Cerebellar cortex (tissue), 1 donor: ENCODE measurements at regions not wholly inside any gene's neighbourhood (a gene's known extent, or its start where the extent isn't known, plus 50 kb on each side); places are given as distances from the start of the nearest gene placed in this dataset.
"Not testable (repeated sequence)": the region's sequence is repeated elsewhere in the genome, so short reads cannot be mapped to it uniquely, and the experiment has no call there.

Experiments used
- DNase-seq: peaks from one replicate; pipeline ENCODE4 v3.0.0-alpha.2; 2015; ENCODE audit warnings: low spot score

DNA sequence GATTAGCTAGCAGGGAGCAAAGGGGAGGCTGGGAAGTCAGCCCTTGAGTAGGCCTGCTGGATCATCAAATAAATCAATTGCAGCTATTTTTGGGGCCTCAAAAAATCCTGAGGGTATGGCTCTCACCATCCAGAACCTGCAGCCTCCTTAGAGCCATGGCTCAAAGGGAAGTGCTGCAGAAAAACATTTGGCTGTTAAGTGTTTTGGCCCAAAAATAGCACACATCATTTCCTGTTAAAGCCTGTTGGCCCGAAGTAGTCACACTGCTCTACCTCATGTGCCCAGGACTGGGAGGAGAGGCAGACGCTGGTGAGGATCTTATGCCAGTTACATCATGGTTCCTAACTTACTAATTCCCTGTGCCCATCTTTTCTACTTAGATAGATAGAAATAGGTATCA is 176.8 kb upstream of the PLGLB1 start:
- not testable (repeated sequence) for DNase-seq

DNA sequence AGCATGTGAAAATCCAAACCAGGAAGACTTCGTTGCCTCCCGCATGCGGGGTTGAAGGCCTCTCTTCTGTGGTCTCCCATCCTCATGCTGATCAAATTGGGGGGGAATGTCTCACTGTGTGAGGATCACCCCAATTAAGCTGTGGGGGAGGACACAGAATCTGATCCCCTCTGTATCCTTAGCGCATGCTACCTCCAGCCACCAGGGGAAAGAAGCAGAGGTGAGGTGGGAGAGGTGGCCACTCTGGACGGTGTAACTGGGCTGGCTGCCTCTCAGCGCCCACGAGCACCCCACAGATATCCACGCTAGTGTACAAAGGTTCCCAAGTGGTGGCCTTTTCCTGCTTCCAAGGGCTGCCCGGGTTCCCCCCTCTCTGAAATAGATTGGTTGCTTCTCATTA is 177.6 kb upstream of the PLGLB1 start:
- not testable (repeated sequence) for DNase-seq

DNA sequence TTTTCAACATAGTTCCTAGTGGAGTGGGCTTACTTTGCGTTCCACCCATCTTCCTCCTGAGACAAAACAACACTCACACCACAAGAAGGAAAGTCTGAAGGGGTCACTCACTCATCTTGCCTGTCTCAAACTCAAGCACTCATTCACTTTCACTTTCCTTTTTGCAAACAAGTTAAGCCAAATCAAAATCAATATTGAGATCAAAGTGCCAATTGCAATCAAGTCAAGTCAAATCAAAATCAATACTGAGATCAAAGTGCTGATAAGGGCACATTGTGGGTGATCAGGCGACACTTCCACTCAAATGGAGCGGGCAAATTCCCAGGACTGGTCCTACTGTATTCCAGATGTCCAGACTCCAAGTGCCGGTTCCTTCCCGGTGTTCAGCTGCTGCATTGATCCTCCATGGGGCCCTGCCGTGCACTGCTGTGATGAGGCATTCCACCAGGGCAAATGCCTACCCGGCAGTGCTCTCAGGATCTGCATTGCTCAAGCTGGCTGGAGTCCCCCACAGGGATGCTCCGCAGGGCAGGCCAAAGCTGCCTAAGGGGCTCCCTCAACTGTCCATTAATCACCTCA is 183.0 kb upstream of the PLGLB1 start:
- DNase-seq: not testable (repeated sequence)

DNA sequence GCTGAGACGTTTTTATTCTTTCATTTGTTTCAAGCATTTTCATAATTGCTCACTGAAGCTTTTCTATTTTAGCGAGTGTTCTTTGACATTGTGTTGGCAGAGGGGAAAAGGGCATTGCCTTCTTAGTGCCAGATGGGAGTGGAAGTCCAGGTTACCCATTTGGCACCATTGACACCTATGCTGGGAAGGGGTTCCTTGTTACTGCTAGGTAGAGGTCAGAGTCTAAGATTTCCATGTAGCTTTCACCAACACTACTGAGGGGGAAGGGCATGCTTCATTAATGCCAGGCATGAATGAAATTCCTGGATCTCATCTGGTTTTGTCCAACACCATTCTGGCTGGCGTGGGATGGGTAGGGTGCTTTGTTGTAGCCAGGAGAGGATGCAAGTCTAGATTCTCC is 191.3 kb upstream of the PLGLB1 start:
- not testable (repeated sequence) for DNase-seq

DNA sequence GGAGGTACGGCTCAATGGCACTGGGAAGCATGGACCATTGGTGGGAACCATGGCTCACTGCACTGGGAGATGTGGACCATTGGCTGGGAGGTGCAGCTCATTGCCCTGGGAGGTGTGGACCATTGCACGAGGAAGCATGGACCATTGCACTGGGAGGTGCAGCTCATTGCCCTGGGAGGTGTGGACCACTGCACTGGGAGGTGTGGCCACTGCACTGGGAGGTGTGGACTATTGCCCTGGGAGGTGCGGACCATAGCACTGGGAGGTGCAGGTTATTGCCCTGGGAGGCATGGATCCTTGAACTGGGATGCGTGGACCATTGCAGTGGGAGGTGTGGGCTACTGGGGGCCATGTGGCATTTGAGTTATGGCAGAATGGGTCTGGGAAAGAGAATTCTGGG is 195.4 kb upstream of the PLGLB1 start:
- not testable (repeated sequence) for DNase-seq

DNA sequence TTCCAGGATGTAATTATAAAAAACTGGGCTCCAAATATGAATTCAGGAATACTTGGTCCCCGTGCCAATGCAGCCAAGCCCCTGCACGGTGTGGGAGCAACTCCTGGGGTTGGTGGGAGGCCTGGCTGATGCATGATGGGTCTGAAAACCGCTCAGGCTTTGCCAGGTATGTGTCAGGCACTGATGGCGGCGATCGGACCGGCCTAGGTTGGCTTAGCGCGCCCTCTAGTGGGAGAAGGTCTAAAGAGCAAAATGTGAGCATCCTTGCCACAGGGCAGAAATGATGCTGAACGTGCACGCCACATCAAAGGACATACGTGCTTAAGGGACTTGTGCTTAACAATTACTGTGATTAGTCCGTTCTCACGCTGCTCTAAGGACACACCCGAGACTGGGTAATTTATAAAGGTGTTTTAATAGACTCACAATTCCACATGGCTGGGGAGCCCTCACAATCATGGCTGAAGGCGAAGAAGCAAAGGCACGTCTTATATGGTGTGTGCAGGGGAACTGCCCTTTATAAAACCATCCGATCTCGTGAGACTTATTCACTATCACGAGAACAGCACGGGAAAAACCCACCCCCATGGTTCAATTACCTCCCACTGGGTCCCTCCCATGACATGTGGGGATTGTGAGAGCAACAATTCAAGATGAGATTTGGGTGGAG is 196.2 kb upstream of the PLGLB1 start:
- DNase-seq: not testable (repeated sequence)

DNA sequence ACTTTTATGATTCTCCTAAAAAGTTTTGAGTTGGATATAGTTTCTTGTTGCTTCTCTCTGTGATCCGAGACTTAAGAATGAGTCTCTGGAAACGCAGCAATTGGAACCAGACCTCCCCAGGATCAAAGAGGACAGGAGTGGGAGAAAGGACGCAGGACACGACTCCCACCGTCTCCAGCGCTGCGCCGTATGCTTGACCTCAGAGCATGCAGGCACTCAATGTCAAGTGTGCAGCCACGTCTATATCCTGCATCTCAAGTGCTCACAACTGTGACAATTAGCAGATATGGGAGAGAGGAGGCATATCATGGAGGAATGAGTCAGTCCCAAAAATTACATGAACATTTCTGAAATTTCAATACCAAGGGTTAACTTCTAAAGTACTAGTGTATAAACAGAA is 199.0 kb upstream of the PLGLB1 start:
- DNase-seq: not testable (repeated sequence)

DNA sequence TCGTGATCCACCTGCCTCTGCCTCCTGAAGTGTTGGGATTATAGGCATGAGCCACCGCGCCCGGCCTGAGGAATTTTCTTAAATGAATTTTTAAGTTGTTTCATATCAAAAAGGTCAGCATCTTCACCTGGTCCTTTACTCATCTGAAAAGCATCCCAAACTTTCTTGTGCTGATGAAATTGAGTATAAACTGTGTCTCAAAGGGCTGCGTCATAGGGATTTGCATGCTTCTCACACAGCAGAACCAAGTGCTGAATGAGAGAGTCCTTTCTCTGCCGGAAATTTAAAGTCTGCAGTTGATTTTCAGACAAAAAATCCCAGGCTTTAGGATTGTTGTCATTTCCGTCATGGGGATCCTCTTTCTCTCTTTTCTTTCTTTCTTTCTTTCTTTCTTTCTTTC is 200.5 kb upstream of the PLGLB1 start:
- not testable (repeated sequence) for DNase-seq

DNA sequence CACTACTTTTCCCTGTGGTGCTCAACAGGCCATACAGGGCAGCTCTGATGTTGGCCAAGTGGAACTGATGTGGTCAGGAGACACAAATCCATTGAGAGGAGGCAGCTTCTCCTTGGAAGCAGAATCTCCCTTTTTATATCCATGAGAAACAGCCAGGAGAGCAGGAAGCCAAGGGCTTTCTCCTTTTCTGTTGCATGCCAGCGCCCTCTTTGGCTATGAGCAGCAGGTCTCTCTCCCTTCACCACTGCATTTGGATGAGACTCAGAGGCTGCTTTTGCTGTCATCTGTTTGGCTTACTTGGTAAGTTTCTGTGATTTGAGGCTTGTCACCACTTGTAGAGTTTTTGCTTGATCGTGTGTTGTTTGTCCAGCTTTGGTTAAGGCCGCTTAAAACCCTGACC is 202.2 kb upstream of the PLGLB1 start:
- DNase-seq: not testable (repeated sequence)

DNA sequence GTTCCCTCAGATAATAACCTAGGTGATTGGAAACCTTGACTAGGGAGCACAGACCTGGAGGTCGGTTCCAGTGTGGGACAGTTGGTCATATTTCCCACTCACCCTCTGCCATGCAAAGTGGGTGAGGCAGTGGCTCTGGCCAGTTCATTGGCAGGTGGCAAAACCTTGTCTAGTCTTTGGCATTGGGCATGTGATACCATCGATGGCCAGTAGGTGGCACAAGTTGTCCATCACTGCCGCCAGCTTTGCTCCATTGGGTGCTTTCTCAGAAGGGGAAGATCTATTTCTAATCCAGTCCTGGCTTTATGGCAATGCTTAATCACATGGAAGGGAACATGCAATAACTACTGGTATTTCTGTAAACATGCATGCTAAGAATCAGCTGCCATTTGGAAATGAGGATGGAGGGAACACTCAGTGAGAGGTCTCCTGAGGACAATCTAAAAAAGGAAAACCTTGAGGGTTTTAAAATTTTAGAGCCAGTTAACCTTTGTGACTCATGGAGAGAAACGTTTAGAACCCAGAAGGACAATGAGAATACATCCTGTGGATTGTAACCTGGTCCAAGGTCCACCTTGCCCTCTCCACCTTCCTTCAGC is 207.5 kb upstream of the PLGLB1 start:
- not testable (repeated sequence) for DNase-seq

DNA sequence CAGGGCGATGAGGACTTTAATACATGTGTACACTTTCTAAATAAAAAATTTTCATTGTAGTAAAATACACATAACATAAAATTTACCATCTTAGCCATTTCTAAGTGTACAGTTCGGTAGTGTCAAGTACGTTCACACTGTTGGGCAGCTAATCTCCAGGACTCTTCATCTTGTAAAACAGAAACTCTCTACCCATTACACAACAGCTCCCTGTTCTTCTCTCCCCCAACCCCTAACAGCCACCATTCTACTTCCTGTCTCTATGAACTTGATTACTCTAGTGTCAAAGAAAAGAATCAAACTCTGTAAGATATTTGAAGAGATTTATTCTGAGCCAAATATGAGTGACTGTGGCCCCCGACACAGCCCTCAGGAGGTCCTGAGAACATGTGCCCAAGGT is 208.3 kb upstream of the PLGLB1 start:
- DNase-seq: not testable (repeated sequence)

DNA sequence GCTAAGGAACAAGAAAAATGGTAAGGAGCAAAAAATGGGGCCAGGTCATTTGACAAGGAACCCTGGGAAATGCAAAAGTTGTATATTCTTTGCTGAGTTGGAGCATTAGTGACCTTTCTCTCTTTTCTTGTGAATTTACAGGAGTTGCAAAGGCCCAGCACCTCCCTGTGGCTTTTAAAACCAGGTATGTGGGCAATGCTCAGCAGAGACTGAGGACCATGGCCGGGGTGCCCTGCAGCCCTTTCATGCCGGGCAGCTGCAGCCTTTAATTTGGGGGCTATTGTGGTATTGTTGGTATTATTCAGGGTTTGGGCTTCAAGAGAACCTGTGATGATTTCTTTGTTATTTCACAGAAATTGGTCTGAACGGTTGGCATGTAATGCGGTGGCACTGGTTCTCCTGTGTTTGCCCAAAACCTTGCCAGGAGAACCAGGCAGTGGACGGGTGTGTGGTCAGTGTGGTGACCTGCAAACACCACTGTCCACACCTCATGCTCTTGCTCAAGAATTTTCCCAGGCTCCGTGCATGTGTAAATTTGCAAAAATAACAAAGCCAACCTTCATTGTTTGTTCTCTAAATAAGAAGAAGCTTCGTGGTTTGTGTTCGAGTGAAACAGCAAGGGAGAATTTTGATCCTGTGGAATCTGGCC is 213.8 kb upstream of the PLGLB1 start:
- not testable (repeated sequence) for DNase-seq

DNA sequence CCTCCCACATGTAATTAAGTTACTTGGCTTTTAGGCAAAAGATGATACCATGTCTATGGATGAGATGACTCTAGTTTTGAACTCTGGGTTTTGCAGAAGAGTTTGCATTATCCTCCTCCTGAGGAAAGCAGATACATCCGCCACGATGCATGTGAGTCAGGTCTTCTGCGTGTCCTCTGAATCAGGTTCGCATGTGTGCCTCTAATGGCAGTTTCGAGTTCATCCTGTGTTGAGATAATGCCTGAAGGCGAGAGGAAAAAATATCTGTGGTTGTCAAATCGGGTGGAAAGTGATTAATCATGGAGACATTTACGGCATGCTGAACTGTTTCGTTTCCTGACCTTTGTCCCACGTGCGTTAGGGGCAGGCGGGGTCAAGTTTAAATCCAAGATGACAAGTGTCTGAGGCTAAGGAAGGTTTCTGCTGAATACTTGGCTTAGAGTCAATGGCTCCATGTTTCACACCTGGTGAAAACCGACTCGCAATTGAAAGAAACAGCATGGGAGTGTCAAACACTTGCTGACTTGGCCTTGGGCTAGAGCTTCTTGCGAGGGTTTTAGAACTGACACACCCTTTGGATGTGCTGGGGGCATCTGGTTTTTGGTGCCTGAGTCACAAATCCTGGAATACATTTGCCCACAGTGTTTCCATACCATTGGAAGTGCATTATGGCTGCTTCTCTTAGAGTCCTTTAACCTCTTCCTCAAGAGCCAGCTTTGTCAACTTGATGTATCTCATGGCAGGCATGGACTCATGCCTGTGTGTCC is 216.1 kb upstream of the PLGLB1 start:
- DNase-seq: not testable (repeated sequence)

DNA sequence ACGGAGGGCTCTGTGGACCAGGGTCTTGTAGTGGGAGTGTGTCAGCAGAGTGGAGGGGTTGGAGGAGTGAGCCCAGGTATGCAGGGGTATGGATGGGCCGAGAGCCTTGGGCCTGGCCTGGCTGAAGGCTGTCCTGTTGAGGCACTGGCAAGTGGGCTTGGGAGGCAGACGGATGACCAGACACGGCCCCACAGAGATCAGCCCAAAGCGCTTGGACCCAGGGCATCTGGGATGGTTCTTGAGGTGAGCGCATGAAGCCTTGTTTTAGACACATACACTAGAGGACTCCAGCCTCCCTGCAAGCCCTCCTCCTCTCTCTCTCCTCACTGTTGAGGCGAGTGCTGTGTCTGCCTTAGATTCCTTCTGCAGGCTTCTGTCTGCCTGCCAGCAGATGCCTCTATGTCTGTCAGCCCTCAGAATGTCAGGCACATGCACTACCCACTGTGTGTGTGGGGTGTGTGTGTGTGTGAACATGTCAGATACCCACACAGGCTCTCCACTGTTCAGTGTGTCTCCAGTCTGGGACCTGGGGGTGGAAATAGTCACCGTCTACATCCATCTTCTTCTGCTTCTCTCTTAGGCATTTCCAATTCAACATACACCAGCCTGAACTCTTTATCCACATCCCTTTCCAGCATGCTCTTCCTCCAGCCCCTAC is 218.0 kb upstream of the PLGLB1 start:
- DNase-seq: not testable (repeated sequence)

DNA sequence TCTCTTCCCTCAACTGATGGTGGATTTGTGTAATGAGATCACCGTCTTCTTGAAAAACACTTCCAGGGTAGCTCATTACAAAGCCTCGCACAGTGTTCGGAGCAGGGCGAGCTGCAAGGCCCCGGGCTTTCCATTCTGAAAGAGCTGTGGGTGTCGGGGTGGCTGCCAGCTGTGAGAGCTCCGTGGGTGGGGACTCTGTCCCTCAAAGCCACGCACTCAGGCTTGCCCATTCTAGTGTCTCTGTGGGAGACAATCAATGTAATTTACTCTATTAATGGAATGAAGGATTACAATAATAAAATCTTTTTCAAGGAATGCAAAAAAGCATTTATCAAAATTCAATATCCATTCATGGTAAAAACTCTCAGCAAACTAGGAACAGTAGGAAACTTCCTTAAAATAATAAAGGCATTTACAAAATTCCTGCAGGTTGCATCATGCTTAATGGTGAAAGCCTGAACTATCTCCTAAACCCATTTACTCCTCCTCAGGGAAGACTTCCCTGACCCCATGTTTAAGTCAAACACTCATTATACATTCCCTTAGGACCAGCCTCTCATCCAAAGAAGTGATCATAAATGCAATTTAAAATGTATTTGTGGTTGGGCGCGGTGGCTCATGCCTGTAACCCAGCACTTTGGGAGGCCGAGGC is 224.5 kb upstream of the PLGLB1 start:
- not testable (repeated sequence) for DNase-seq

DNA sequence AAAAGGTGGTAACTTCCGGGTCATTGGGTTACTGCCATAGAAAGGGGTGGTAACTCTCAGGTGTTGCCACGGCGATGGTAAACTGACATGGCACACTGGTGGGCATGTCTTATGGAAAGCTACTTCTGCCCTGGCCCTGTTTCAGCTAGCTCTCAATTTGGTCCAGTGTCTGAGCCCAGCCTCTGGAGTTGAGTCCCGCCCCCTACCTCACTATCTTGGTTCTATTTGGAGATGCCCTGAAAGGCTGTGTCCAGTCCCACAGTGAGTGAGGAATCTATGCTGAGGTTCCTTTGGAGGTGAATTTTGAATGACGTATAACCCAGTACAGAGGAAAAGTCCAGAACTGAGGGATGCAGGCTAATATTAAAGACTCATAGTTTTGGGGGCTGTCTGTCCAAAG is 230.4 kb upstream of the PLGLB1 start:
- DNase-seq: not testable (repeated sequence)

DNA sequence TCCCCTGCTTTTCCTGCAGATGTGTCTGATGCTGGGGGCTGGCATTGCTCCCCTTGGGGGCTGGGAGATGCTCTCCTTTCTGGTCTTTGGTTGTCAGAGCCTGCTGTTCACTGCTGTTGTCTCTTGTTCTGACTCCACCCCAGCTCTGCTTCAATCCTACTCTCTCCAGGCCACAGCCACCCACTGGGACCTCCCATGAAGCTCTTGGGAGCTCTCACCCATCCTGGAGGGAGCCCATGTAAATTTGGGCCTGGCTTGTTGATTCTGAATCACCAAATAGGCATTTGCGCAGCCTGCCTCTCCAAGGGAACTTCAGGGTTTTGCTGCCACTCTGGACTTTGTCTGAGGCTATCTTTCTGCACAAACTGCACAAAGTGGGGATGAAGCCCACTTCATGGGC is 232.9 kb upstream of the PLGLB1 start:
- not testable (repeated sequence) for DNase-seq

DNA sequence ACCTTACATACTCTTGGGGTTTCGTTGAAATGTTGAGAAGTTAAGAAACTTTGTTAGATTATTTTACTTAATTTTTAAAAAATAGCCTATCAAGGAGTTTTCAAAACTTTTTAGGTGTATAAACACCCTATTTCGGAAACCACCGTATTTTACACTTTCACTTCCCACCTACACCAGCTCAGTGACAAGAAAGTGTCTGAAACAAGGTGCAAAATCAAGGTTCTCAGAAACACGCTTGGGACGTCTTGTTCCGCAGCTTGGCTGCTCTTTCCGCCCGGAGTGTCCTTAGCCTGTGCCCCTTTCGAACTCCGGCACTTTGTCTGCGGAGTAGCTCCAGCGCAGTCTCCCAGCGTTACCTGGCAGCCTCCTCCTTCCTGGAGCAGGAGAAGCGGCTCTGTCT is 233.8 kb upstream of the PLGLB1 start:
- DNase-seq: not testable (repeated sequence)

DNA sequence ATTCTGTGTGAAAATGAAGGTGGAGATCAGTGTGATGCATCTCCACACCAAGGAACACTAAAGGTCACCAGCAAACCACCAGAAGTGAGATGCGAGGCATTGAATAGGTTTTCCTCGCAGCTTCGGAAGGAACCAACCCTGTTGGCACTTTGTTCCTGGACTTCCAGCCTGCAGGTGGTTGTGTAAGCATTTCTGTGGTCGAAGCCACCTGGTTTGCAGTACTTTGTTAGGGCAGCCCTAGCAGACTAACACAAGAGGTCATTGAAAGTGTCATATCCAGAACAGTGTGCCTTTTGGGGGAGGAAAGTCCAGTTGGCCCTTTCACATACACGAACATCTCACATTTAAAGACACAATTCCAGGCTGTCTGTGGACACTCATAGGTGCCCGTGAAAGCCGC is 237.2 kb upstream of the PLGLB1 start:
- DNase-seq: not testable (repeated sequence)

DNA sequence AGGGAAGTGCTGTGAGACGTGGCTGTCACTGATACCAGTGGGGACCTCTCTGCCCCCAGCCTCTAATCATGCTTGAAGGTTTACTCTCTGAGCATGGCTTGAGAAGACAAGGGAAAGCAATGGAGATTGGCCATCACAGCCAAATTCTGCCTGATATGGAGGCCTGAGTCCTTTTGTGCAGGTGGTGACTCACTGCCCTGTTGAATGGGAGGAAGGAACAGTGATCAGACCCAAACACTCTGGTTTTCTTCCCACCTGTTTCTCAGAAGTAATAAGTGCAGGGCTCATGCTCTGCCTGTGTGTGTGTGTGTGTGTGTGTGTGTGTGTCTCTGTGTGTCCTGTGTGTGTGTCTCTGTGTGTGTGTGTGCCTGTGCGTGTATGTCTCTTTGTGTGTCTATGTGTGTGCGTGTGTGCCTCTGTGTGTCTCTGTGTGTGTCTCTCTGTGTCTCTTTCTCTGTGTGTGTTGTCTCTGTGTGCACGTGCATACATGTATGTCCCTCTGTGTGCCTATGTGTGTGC is 240.6 kb upstream of the PLGLB1 start:
- not testable (repeated sequence) for DNase-seq
